Smooth muscle cell (in vitro differentiated cells): ENCODE measurements at regions not wholly inside any gene's neighbourhood (a gene's known extent, or its start where the extent isn't known, plus 50 kb on each side); places are given as distances from the start of the nearest gene placed in this dataset.

Experiments used
- DNase-seq: peaks from one replicate; lab custom pipeline; 2025; ENCODE audit not compliant: unreplicated experiment; lab: John Stamatoyannopoulos, UW
- H2AFZ ChIP-seq: fragments of 200-600 bp; sonication (generic); 2 replicates; pipeline ENCODE4 v1.6.0; 2016; ENCODE audit warnings: antibody characterized with exemption, low read depth, mild to moderate bottlenecking
- H3F3A ChIP-seq: fragments of 200-600 bp; sonication (generic); 2 replicates; pipeline ENCODE4 v1.6.0; 2017; ENCODE audit warnings: antibody characterized with exemption, low read depth
- H3K27ac ChIP-seq: fragments of 200-600 bp; sonication (generic); 2 replicates; pipeline ENCODE4 v1.5.1; 2016; ENCODE audit warnings: low read depth, mild to moderate bottlenecking
- H3K27me3 ChIP-seq: fragments of 200-600 bp; sonication (generic); 2 replicates; pipeline ENCODE4 v1.6.1; 2016; ENCODE audit warnings: low read depth, mild to moderate bottlenecking
- H3K36me3 ChIP-seq: fragments of 200-600 bp; sonication (generic); 2 replicates; pipeline ENCODE4 v1.5.1; 2016; ENCODE audit warnings: low read depth
- H3K4me1 ChIP-seq: fragments of 200-600 bp; sonication (generic); 2 replicates; pipeline ENCODE4 v1.5.1; 2016; ENCODE audit warnings: low read depth
- H3K4me2 ChIP-seq: fragments of 200-600 bp; sonication (generic); 2 replicates; pipeline ENCODE4 v1.6.0; 2016; ENCODE audit warnings: mild to moderate bottlenecking
- H3K4me3 ChIP-seq: fragments of 200-600 bp; sonication (generic); 2 replicates; pipeline ENCODE4 v1.5.1; 2016; ENCODE audit warnings: mild to moderate bottlenecking
- H3K79me2 ChIP-seq: fragments of 200-600 bp; sonication (generic); 2 replicates; pipeline ENCODE4 v1.6.0; 2016; ENCODE audit warnings: low read depth, mild to moderate bottlenecking
- H3K9ac ChIP-seq: fragments of 200-600 bp; sonication (generic); 2 replicates; pipeline ENCODE4 v1.6.0; 2016; ENCODE audit warnings: low read depth
- H3K9me3 ChIP-seq: fragments of 200-600 bp; sonication (generic); replicated peaks from 2 replicates; pipeline ENCODE4 v1.5.1; 2016; ENCODE audit warnings: low read depth
- H4K20me1 ChIP-seq: fragments of 200-600 bp; sonication (generic); 2 replicates; pipeline ENCODE4 v1.6.0; 2016; ENCODE audit warnings: low read depth
- CTCF ChIP-seq: fragments of 200-600 bp; sonication (generic); IDR thresholded peaks from 2 replicates; pipeline ENCODE4 v1.5.1; 2017; ENCODE audit warnings: borderline replicate concordance, mild to moderate bottlenecking, antibody characterized with exemption; ENCODE audit not compliant: insufficient read depth, poor library complexity, severe bottlenecking
- WGBS: methylation state at CpG from one replicate; pipeline ENCODE4 v1.1.7; 2016; ENCODE audit warnings: low lambda C conversion rate; 5-methylcytosine and 5-hydroxymethylcytosine counted together

GRCh38 chr12:43069768-43070221 lies 480.2 kb upstream of the PRICKLE1 start:
- Histone ChIP-seq H3F3A (no peaks in the 10 kb centered on the region), H3K4me2 (no peak overlapping the region), H3K27me3 (no peaks in the 10 kb centered on the region), H3K9me3 (no peaks in the 10 kb centered on the region), H3K4me3 (no peak overlapping the region), H3K27ac (no peak overlapping the region), H2AFZ (no peak overlapping the region), H4K20me1 (no peaks in the 10 kb centered on the region), H3K9ac (no peak overlapping the region), H3K36me3 (no peaks in the 10 kb centered on the region), H3K4me1 (peaks cover 6% of the 10 kb centered on the region), H3K79me2 (no peaks in the 10 kb centered on the region)
- 85% methylated on average over 5 of the region's 5 CpGs for WGBS
- TF ChIP-seq CTCF: no peak
- no peak for DNase-seq

GRCh38 chr12:43066471-43066870 lies 476.9 kb upstream of the PRICKLE1 start:
- no peak overlapping the region for H2AFZ ChIP-seq
- TF ChIP-seq CTCF: no peak

GRCh38 chr12:43063650-43064049 lies 474.1 kb upstream of the PRICKLE1 start:
- no peak for TF ChIP-seq CTCF
- 46% methylated on average over 3 of the region's 3 CpGs for WGBS
- no peak overlapping the region for H3K4me2 ChIP-seq
- no peaks in the 10 kb centered on the region for H3K9me3 ChIP-seq
- H2AFZ ChIP-seq: no peak overlapping the region
- DNase-seq: no peak
- H3K4me1 ChIP-seq: no peaks in the 10 kb centered on the region
- H3K36me3 ChIP-seq: no peaks in the 10 kb centered on the region
- H3K9ac ChIP-seq: no peak overlapping the region
- H3K27me3 ChIP-seq: no peaks in the 10 kb centered on the region
- H3F3A ChIP-seq: no peaks in the 10 kb centered on the region
- no peak overlapping the region for H3K27ac ChIP-seq
- no peaks in the 10 kb centered on the region for H4K20me1 ChIP-seq
- H3K79me2 ChIP-seq: no peaks in the 10 kb centered on the region
- H3K4me3 ChIP-seq: no peak overlapping the region

More at GRCh38 chr12:43066471-43066870, 476.9 kb upstream of the PRICKLE1 start:
- DNase-seq: no peak
- no peaks in the 10 kb centered on the region for H4K20me1 ChIP-seq
- H3K27ac ChIP-seq: no peak overlapping the region
- no peaks in the 10 kb centered on the region for H3K36me3 ChIP-seq
- WGBS: 91% methylated on average over 2 of the region's 2 CpGs
- no peaks in the 10 kb centered on the region for H3K27me3 ChIP-seq
- no peak overlapping the region for H3K9ac ChIP-seq
- H3K9me3 ChIP-seq: no peaks in the 10 kb centered on the region
- H3K4me3 ChIP-seq: no peak overlapping the region
- H3K4me1 ChIP-seq: no peaks in the 10 kb centered on the region
- no peak overlapping the region for H3K4me2 ChIP-seq
- H3F3A ChIP-seq: no peaks in the 10 kb centered on the region
- H3K79me2 ChIP-seq: no peaks in the 10 kb centered on the region

- H3K4me2 ChIP-seq: no peak overlapping the region
- H4K20me1 ChIP-seq: no peaks in the 10 kb centered on the region
- 46% methylated on average over 1 of the region's 1 CpG for WGBS
- H3K4me1 ChIP-seq: no peaks in the 10 kb centered on the region
- H3K9ac ChIP-seq: no peak overlapping the region
- H3K9me3 ChIP-seq: no peaks in the 10 kb centered on the region
- DNase-seq: no peak
- H3F3A ChIP-seq: no peaks in the 10 kb centered on the region
- TF ChIP-seq CTCF: no peak
- H3K4me3 ChIP-seq: no peak overlapping the region
- H3K27me3 ChIP-seq: no peaks in the 10 kb centered on the region
- no peak overlapping the region for H3K27ac ChIP-seq
- peak overlapping the region; percentile 47 for H2AFZ ChIP-seq
- H3K36me3 ChIP-seq: no peaks in the 10 kb centered on the region
- H3K79me2 ChIP-seq: no peaks in the 10 kb centered on the region
These were observed 472.8 kb upstream of the PRICKLE1 start for GRCh38 chr12:43062201-43062895.
